ENCODE measurements at regions not wholly inside any gene's neighbourhood (a gene's known extent, or its start where the extent isn't known, plus 50 kb on each side); places are given as distances from the start of the nearest gene placed in this dataset.

- Histone ChIP-seq H2BK120ac (replicated peaks; ENCODE audit: low read depth, low read length) (no peak overlapping the region), H3K79me2 (ENCODE audit: control insufficient read depth in 1 of 2, insufficient read depth in 2 of 2, low read length in 2 of 2) (no peaks in the 10 kb centered on the region), H4K5ac (ENCODE audit: insufficient read length, low read depth, low read length) (no peak overlapping the region), H3K79me1 (ENCODE audit: low read depth, low read length) (no peaks in the 10 kb centered on the region), H4K8ac (ENCODE audit: extremely low read depth, insufficient read depth, low read length) (no peak overlapping the region), H3K4me2 (ENCODE audit: insufficient read depth in 1 of 2, low read depth in 2 of 2, low read length in 2 of 2) (no peak overlapping the region), H3K27me3 (replicated peaks in 1 of 4; ENCODE audit: control insufficient read depth in 3 of 4, extremely low read depth in 1 of 4, insufficient read depth in 3 of 4, low read length in 3 of 4) (no peaks in the 10 kb centered on the region), H3K4ac (replicated peaks; ENCODE audit: insufficient read length, low read depth, low read length) (no peak overlapping the region), H3K14ac (ENCODE audit: insufficient read length) (no peak overlapping the region), H2BK20ac (ENCODE audit: low read length) (no peak overlapping the region), H2AFZ (ENCODE audit: low read length) (no peak overlapping the region), H4K91ac (replicated peaks; ENCODE audit: insufficient read length, low read length) (no peak overlapping the region), H3K4me3 (ENCODE audit: extremely low read depth in 1 of 4, insufficient read depth in 2 of 4, low read depth in 3 of 4, low read length in 4 of 4) (no peak overlapping the region), H3K4me1 (replicated peaks in 1 of 4; ENCODE audit: control insufficient read depth in 3 of 4, insufficient read depth in 4 of 4, low read length in 3 of 4) (no peaks in the 10 kb centered on the region), H3K56ac (replicated peaks; ENCODE audit: insufficient read length, low read depth, low read length) (no peak overlapping the region), H3K23ac (ENCODE audit: insufficient read length) (no peak overlapping the region), H3K23me2 (ENCODE audit: low read depth, low read length) (no peaks in the 10 kb centered on the region), H3K9ac (replicated peaks in 1 of 4; ENCODE audit: extremely low read depth in 1 of 4, low read depth in 3 of 4, low read length in 3 of 4) (no peak overlapping the region), H3K18ac (ENCODE audit: extremely low read depth, low read length) (no peak overlapping the region), H2BK12ac (ENCODE audit: low read depth, low read length) (no peak overlapping the region), H3K36me3 (ENCODE audit: control insufficient read depth in 2 of 4, insufficient read depth in 4 of 4, low read length in 3 of 4) (no peaks in the 10 kb centered on the region), H3K9me3 (ENCODE audit: insufficient read depth in 2 of 2, low read depth in 1 of 2, low read length in 1 of 2) (peaks cover 0 to 5% of the 10 kb centered on the region in 2 experiments; a peak in 1 of 4 replicates), H3K27ac (ENCODE audit: low read depth, low read length) (no peak overlapping the region), H2BK5ac (ENCODE audit: low read depth, low read length) (no peak overlapping the region), H2BK15ac (ENCODE audit: low read length) (no peak overlapping the region), H4K20me1 (replicated peaks in 1 of 2; ENCODE audit: control insufficient read depth in 1 of 2, insufficient read depth in 2 of 2, low read length in 2 of 2) (no peaks in the 10 kb centered on the region), H2AK5ac (ENCODE audit: low read depth, low read length) (no peak overlapping the region)
- POLR2A ChIA-PET (ENCODE audit: partially characterized antibody), result no interaction called here
- TF ChIP-seq CHD1 (IDR thresholded peaks at IDR 0.05; ENCODE audit: low read depth, low read length) (no peak), EGR1 (IDR thresholded peaks at IDR 0.05; ENCODE audit: borderline replicate concordance, low read depth, low read length) (no peak), RAD21 (IDR thresholded peaks at IDR 0.05 in 1 of 2, conservative IDR thresholded peaks at IDR 0.05 in 1 of 2; ENCODE audit: low read depth in 2 of 2, low read length in 2 of 2) (no peak), E2F6 (IDR thresholded peaks at IDR 0.05) (no peak), NANOG (IDR thresholded peaks at IDR 0.05; ENCODE audit: insufficient read depth, low read depth, low read length, poor library complexity, severe bottlenecking) (no peak), TAF1 (IDR thresholded peaks at IDR 0.05; ENCODE audit: low read depth, low read length) (no peak), SIX5 (IDR thresholded peaks at IDR 0.05; ENCODE audit: low read depth, low read length) (no peak), BACH1 (IDR thresholded peaks at IDR 0.05; ENCODE audit: low read length) (no peak), SP2 (IDR thresholded peaks at IDR 0.05; ENCODE audit: low read length) (no peak)
- FAIRE-seq (no peak), DNase-seq (ENCODE audit: low read depth in 1 of 2, low spot score in 2 of 2) (no peak)
- WGBS, 2 experiments (ENCODE audit: extremely low coverage in 1 of 2, insufficient coverage in 1 of 2, insufficient read length in 1 of 2, insufficient replicate concordance in 2 of 2, low coverage in 1 of 2, low lambda C conversion rate in 2 of 2, missing lambda C conversion rate in 1 of 2), result 100% methylated on average over 1 of the region's 1 CpG; no CpG with 5 or more reads in 1 of the 2 experiments
- CTCF ChIA-PET (ENCODE audit: partially characterized antibody), result no interaction called here
Measured at GRCh38 chr6:65790666-65791065, 83.6 kb upstream of the EYS start.

Data from H1 (cell line).